ENCODE measurements at regions not wholly inside any gene's neighbourhood (a gene's known extent, or its start where the extent isn't known, plus 50 kb on each side); places are given as distances from the start of the nearest gene placed in this dataset.

- DNase-seq, result no peak
Observed at GRCh38 chr10:123413353-123413752, 252.8 kb upstream of the GPR26 start.

DNA sequence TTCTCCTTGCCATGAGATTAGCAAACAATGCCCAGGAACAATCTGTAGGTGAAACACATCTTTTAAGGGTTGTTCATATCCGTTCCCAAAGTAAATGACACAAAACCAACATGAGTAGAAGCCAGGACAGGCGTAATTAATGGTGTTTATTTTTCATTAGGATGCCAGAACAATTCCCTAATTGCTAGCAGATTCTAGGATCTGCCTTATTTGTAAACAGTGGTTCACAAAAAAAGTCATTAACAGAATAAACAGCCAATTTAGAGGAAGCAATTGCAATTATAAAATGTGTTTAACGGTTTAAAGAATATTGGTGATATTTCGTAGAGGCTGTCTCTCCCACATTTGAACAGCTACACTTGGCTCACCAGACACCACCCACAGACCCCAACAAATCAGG, 250.6 kb upstream of the GPR26 start:
- no peak for DNase-seq

DNA sequence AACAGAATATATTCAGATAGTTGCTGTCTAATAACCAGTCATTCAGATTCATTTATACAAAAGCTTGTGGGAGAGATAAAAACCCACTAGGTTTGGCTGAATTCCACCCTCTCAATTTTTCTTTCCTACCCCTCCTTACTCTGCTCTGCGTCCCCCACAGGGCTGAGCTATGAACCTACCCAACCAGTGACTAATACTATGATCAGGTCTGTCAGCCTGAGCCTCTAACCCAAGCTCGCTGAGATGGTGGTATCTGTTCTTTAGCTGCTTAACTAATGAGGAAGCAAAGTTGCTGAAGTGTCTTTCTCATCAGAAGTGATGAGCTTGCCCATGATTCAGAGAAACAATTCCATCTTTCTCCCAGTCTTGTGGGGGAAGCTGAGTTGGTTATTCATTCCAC, 248.7 kb upstream of the GPR26 start:
- no peak for DNase-seq

DNA sequence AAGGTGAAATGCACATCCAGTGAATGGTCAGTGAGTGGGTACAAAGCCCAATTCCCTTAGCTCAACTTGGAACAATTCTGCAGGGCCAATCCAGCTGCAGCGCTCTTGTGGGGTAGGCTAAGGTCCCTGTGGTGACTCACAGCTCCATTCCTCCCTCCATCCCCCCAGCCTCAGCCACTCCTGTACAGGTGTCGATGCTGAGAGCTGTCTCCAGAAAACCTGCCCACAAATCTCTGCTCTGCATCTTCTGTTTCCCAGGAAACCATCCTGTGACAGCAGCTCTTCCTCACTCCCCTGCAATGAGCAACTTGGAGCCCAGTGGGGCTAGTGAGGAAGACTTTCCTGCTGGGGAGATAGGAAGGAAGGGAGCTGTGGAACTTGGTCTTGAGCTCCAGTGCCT, 244.7 kb upstream of the GPR26 start:
- no peak for DNase-seq

DNA sequence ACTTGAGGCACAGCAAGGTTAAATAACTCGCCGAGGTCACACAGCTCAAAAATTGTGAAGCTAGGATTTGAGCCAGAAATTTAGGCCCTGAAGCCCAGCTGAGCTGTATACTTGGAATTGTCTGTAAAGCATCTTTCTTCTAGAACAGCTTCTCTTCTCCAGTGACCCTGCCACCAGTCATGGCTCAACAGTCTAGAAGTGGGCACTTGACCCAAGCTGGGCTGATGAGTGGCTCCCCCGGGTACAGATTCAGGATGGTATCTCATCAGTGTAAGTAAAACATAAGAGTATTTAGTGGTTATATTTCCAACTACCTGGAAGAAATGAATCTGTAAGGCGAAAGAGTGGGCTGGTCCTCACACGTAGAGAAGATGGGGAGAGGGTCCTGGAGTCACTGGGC, 243.9 kb upstream of the GPR26 start:
- DNase-seq, result no peak

DNA sequence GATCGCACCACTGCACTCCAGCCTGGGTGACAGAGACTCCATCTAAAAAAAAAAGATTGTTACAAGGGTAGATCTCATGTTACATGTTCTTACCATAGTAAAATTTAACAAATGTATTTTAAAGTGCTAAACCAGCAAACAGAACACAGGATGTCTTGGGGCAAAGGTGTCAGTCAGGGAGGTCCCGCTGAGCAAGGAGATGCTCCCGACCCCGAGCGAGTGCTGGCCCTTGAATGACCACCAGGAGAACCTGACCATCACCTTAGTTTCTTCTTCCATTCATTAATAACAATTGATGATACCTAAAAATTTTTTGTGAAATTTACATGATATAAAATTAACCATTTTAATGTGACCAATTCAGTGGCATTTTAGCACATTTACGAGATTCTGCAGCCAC, 241.6 kb upstream of the GPR26 start:
- DNase-seq, result no peak

GRCh38 chr10:123425680-123426079, 240.5 kb upstream of the GPR26 start:
- DNase-seq, result no peak

DNA sequence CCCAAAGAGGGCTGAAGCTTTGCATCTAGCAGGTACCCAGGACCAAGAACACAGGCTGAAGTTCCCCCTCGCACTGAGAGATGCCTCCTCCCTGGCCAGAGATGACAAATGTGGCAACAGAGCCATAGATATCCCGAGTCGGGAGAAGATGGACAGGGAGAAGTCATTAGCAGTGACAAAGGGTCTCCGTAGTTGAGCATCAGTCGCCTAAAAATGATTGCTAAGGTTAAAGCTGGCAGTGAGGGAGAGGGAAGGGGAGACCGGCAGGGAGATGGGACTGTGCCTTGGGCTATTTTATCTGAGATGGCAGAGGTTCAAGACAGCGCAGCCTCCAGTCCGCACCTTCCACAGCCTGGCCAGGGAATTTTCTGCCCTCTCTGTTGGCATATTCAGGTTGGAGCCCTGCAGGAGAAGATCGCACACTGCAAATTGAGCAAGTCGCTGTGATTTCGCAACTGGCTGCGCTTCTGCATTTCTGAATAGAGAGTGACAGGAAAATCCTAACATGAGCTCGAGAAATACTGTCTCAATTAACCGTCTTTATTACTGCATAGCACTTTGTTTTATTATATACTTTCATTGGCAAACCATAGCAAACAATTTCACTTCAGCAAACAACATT, 238.9 kb upstream of the GPR26 start:
- no peak for DNase-seq

- DNase-seq, result no peak
Observed at GRCh38 chr10:123428391-123428790, 237.8 kb upstream of the GPR26 start.

- DNase-seq, result no peak
Observed at GRCh38 chr10:123429706-123430221, 236.4 kb upstream of the GPR26 start.

GRCh38 chr10:123433539-123433938, 232.6 kb upstream of the GPR26 start:
- DNase-seq, result no peak

DNA sequence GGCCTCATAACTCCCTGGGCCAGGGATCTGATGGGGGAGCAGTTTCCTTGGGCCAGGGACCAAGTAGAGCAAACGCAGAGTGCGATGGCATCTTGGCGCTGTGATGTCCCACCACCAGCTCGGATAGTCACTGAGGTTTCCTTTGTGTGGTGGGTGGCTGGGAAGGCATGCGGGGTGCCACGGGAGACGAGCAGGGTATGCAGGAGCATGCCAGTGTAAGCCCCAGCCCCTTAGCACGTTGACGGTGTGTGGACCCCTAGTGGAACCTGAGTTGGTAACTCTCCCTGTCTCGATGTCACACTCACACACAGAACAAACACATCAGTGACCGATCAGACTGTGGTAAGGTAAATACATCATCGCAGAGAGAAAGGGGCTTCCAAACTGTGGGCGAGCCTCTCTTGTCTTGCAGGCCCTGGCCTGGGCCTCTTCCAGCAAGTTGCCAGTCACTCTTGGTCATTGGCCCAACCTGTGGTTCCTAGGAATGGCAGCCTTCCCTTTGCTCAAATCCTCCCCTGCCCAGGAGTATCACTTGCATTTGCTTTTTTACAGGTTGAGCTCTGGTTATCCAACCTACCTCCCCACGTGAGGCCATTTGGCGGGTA, 231.6 kb upstream of the GPR26 start:
- DNase-seq, result no peak

DNA sequence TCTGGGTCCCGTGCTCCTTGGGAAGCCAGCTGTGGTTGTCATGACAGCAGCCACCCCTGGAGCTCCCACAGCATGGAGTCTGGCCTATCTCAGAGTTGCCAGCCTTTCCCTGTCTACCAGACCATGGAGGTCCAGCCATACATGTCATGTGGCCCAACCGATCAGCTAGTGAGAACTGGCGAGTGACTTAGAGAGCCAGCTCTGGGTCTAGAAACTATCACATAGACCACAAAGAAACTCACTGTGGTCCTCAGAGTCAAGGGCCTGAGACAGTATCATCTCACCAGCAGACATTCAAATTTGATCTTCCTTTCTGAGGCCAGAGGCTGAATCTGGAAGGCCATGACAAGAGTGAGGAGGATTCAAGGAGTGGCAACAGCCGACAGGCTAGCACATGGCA, 223.3 kb upstream of the GPR26 start:
- DNase-seq, result no peak

DNA sequence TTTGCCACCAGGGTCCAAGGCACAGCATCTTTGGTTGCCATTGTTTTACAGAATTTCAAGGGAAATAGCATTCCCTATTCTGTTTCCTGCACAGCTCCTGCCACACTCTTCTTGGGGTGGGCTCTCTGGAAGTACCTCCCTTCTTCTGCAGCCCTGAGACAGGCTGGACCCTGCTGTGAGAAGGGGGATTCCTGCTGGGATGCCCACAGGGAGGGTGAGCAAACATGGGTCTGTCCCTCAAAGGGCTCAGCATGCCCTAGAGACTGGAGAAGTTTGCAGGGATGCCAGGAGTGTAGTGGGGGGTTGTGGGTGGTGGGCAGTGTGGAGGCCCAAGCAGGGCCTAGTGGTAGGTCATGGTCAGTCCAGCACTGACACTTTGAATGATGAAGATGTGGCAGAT, 222.2 kb upstream of the GPR26 start:
- no peak for DNase-seq

DNA sequence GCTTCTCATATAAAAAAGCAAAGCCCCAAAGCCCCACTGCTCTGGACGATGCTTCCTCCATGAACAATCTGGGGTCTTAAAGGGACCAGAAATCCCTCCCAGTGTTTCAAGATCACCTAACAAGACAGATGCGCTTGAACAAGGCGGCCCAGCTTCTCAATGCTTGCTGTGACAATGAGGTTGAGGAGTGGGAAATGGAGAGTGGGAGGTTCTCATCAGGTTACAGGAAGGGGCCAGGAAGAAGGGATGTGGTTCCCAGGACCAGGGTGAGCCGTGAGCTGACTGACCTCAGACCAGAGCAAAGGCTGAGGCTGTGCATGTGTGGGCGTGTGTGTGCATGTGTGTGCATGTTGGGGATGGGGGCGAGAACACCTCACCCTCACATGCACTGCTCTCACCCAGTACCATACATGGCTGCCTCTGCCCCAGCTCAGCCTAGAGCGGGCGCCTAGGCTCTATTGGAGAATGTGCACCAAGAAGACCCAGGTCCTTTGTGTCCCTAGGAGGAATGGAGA, 220.8 kb upstream of the GPR26 start:
- no peak for DNase-seq

GRCh38 chr10:123446449-123447156, 219.6 kb upstream of the GPR26 start:
- DNase-seq, result no peak

DNA sequence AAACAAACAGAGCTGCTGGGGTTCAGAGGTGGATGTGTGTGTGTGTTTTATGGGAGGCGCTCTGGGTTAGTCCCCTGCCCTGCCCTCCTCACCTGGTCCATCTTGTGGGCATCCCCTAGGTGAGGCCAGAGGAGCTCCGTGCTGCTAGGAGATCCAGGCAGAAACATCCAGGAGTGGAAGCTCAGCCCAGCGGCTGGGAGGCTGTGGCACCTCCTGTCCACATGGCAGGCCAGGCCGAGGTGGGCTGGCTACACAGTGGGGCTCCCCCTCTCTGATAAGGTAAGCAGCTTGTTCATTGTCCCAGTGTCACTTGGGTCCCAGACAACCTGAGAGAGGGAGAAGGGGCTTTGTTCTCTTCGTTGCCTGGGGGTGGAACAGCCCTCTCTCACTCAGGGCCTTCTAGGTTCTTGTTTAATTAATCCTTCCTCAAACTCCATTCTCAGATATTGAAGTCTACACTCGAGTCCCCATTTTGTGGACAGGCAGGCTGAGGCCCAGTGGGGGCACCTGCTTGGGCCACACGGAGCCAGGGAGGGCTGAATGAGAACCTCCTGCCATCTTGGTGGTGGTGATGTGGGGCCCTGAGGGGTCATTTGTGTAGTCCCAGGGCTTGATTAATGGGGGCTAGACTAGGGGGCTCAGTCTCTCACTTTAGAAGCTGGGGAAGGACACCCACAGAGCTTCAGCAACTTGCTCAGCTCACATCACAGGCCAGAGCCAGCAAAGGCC, 216.8 kb upstream of the GPR26 start:
- DNase-seq, result no peak

GRCh38 chr10:123450956-123451605, 215.1 kb upstream of the GPR26 start:
- DNase-seq, result no peak

GRCh38 chr10:123451618-123452245, 214.4 kb upstream of the GPR26 start:
- DNase-seq, result no peak

- DNase-seq, result no peak
Observed at GRCh38 chr10:123454987-123455386, 211.2 kb upstream of the GPR26 start.

GRCh38 chr10:123455861-123456260, 210.3 kb upstream of the GPR26 start:
- DNase-seq, result no peak

GRCh38 chr10:123458933-123459332, 207.2 kb upstream of the GPR26 start:
- DNase-seq, result no peak

Data from occipital lobe (tissue), 1 donor.